ENCODE measurements at regions not wholly inside any gene's neighbourhood (a gene's known extent, or its start where the extent isn't known, plus 50 kb on each side); places are given as distances from the start of the nearest gene placed in this dataset.
"Not testable (repeated sequence)": the region's sequence is repeated elsewhere in the genome, so short reads cannot be mapped to it uniquely, and the experiment has no call there.

DNA sequence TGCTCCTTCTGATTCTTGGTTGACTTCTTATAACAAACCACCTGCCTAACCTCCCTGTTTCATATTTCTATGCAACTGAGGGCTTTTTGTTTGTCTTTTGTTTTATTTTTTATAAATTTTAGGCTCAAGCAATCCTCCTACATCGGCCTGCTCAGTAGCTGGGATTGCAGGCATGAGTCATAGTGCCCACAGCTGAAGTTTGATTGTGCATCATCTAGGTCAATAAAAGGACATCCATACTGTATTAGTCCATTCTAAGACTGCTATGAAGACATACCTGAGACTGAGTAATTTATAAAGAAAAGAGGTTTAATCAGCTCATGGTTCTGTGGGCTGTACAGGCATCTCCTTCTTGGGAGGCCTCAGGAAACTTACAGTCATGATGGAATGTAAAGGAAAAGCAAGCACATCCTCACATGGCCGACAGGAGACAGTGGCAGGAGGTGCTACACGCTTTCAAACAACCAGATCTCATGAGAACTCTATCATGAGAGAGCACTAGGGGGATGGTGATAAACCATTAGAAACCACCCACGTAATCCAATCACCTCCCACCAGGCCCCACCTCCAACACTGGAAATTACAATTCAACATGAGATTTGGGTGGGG, 285.0 kb downstream of the SIPA1L2 start:
- Histone ChIP-seq H3K4me3 (replicated peaks; ENCODE audit: insufficient read depth, low read length) (no peak overlapping the region), H3K27ac (replicated peaks) (no peak overlapping the region), H3K27me3 (ENCODE audit: insufficient read depth, poor library complexity, severe bottlenecking) (no peaks in the 10 kb centered on the region)
- TF ChIP-seq SPI1 (IDR thresholded peaks at IDR 0.05; ENCODE audit: borderline replicate concordance, low read depth) (no peak), GABPA (IDR thresholded peaks at IDR 0.05; ENCODE audit: low read depth) (no peak), POLR2AphosphoS5 (IDR thresholded peaks at IDR 0.05; ENCODE audit: low read depth) (no peak)
- TF ChIP-seq, protein P1, sequence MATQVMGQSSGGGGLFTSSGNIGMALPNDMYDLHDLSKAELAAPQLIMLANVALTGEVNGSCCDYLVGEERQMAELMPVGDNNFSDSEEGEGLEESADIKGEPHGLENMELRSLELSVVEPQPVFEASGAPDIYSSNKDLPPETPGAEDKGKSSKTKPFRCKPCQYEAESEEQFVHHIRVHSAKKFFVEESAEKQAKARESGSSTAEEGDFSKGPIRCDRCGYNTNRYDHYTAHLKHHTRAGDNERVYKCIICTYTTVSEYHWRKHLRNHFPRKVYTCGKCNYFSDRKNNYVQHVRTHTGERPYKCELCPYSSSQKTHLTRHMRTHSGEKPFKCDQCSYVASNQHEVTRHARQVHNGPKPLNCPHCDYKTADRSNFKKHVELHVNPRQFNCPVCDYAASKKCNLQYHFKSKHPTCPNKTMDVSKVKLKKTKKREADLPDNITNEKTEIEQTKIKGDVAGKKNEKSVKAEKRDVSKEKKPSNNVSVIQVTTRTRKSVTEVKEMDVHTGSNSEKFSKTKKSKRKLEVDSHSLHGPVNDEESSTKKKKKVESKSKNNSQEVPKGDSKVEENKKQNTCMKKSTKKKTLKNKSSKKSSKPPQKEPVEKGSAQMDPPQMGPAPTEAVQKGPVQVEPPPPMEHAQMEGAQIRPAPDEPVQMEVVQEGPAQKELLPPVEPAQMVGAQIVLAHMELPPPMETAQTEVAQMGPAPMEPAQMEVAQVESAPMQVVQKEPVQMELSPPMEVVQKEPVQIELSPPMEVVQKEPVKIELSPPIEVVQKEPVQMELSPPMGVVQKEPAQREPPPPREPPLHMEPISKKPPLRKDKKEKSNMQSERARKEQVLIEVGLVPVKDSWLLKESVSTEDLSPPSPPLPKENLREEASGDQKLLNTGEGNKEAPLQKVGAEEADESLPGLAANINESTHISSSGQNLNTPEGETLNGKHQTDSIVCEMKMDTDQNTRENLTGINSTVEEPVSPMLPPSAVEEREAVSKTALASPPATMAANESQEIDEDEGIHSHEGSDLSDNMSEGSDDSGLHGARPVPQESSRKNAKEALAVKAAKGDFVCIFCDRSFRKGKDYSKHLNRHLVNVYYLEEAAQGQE (IDR thresholded peaks at IDR 0.05; ENCODE audit: insufficient replicate concordance, low read depth): no peak
- TF ChIP-seq, protein P2, sequence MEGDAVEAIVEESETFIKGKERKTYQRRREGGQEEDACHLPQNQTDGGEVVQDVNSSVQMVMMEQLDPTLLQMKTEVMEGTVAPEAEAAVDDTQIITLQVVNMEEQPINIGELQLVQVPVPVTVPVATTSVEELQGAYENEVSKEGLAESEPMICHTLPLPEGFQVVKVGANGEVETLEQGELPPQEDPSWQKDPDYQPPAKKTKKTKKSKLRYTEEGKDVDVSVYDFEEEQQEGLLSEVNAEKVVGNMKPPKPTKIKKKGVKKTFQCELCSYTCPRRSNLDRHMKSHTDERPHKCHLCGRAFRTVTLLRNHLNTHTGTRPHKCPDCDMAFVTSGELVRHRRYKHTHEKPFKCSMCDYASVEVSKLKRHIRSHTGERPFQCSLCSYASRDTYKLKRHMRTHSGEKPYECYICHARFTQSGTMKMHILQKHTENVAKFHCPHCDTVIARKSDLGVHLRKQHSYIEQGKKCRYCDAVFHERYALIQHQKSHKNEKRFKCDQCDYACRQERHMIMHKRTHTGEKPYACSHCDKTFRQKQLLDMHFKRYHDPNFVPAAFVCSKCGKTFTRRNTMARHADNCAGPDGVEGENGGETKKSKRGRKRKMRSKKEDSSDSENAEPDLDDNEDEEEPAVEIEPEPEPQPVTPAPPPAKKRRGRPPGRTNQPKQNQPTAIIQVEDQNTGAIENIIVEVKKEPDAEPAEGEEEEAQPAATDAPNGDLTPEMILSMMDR (IDR thresholded peaks at IDR 0.05; ENCODE audit: insufficient read depth, low read length): no peak
- DNase-seq (ENCODE audit: low read depth in 1 of 2, low spot score in 1 of 2): no peak

DNA sequence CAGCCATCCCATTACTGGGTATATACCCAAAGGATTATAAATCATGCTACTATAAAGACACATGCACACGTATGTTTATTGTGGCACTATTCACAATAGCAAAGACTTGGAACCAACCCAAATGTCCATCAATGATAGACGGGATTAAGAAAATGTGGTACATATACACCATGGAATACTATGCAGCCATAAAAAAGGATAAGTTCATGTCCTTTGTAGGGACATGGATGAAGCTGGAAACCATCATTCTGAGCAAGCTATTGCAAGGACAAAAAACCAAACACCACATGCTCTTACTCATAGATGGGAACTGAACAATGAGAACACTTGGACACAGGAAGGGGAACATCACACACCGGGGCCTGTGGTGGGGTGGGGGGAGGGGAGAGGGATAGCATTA, 285.7 kb downstream of the SIPA1L2 start:
- H3K27me3 ChIP-seq (ENCODE audit: insufficient read depth, poor library complexity, severe bottlenecking); H3K27ac ChIP-seq (replicated peaks); DNase-seq (ENCODE audit: low read depth in 1 of 2, low spot score in 1 of 2); H3K4me3 ChIP-seq (replicated peaks; ENCODE audit: insufficient read depth, low read length): not testable (repeated sequence)

DNA sequence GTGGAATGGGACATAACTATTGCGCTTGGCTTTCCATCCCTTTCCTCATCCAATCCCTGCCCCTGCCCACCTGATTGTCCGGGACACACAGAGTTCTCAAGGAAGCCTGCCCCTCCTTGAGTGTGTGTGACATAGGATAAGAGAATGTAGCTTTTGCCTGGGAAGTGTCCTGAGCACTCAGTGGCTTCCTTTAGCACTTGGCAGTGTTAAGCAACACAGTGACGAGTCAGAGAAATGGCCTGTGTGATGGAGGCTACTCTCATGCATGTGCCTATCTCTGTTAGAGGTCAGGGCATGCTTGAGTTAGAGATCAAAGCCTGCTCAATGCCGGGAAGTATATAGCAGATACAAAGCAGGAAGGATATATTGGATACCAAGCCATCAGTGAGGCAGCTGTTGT, 289.5 kb downstream of the SIPA1L2 start:
- H3K27ac ChIP-seq (replicated peaks): no peak overlapping the region
- no peak overlapping the region for H3K4me3 ChIP-seq (replicated peaks; ENCODE audit: insufficient read depth, low read length)
- TF ChIP-seq, protein P1 (IDR thresholded peaks at IDR 0.05; ENCODE audit: insufficient replicate concordance, low read depth): no peak
- no peak for TF ChIP-seq GABPA (IDR thresholded peaks at IDR 0.05; ENCODE audit: low read depth)
- DNase-seq (ENCODE audit: low read depth in 1 of 2, low spot score in 1 of 2): no peak
- no peaks in the 10 kb centered on the region for H3K27me3 ChIP-seq (ENCODE audit: insufficient read depth, poor library complexity, severe bottlenecking)

DNA sequence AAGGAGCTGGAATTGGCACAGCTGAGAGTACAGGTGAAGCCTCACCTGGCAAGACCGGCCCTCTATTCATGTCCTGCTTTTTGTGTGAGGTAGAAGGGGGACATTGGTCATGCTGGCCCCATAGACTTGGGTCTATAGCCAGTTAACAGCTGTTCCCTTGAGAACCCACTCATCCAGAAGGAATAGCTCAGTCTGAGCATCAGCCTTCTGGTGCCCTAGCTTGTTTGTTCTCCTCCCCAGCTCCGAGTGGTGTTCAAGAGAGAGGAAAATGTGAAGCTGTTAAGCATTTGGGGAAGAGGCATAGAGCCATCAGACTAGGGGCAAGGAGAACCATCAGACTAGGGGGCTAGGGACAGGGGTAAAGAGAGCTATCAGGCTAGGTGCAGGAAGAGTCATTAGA, 290.9 kb downstream of the SIPA1L2 start:
- DNase-seq (ENCODE audit: low read depth in 1 of 2, low spot score in 1 of 2): no peak
- H3K27ac ChIP-seq (replicated peaks): no peak overlapping the region
- H3K27me3 ChIP-seq (ENCODE audit: insufficient read depth, poor library complexity, severe bottlenecking): no peaks in the 10 kb centered on the region
- no peak overlapping the region for H3K4me3 ChIP-seq (replicated peaks; ENCODE audit: insufficient read depth, low read length)
- TF ChIP-seq, protein P2 (IDR thresholded peaks at IDR 0.05; ENCODE audit: insufficient read depth, low read length): no peak
- no peak for TF ChIP-seq GABPA (IDR thresholded peaks at IDR 0.05; ENCODE audit: low read depth)

DNA sequence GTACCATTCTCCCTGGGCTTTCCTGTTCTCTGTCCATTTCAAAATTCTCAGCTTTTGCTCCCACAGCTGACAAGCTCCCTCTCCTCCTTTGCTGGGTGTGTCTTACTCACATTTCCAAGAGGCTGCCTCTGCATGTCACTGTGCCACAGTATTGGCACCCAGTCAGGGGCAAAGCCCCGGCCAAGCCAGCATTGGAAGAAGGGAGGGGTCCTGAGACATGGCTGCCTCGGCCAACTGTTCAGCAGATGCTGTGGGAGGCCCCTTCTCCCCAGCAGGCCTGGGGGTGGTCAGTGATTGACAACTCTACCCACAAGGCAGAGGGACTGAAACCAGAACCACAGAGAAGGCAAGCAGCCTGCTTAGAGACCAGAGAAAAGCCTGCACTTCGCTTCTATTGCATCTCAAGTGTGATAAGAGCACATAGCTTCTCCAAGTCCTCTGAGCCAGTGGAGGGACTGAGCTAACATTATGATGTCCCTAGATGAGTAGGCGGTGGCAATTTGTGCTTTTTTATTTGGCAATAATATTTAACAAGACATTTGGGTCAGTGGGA, 294.1 kb downstream of the SIPA1L2 start:
- TF ChIP-seq, protein P2 (IDR thresholded peaks at IDR 0.05; ENCODE audit: insufficient read depth, low read length): no peak
- TF ChIP-seq POLR2AphosphoS5 (IDR thresholded peaks at IDR 0.05; ENCODE audit: low read depth): no peak
- TF ChIP-seq, protein P1 (IDR thresholded peaks at IDR 0.05; ENCODE audit: insufficient replicate concordance, low read depth): no peak
- TF ChIP-seq GABPA (IDR thresholded peaks at IDR 0.05; ENCODE audit: low read depth): no peak
- TF ChIP-seq SPI1 (IDR thresholded peaks at IDR 0.05; ENCODE audit: borderline replicate concordance, low read depth): no peak
- no peaks in the 10 kb centered on the region for H3K27me3 ChIP-seq (ENCODE audit: insufficient read depth, poor library complexity, severe bottlenecking)
- H3K4me3 ChIP-seq (replicated peaks; ENCODE audit: insufficient read depth, low read length): no peak overlapping the region
- DNase-seq (ENCODE audit: low read depth in 1 of 2, low spot score in 1 of 2): no peak
- H3K27ac ChIP-seq (replicated peaks): no peak overlapping the region
